Sigmoid colon (tissue), 6 donors: ENCODE measurements at regions not wholly inside any gene's neighbourhood (a gene's known extent, or its start where the extent isn't known, plus 50 kb on each side); places are given as distances from the start of the nearest gene placed in this dataset.
"Not testable (repeated sequence)": the region's sequence is repeated elsewhere in the genome, so short reads cannot be mapped to it uniquely, and the experiment has no call there.

Experiments used
- DNase-seq: peaks from one replicate; pipeline ENCODE4 v3.0.0-alpha.2; 2019
- H3K27ac ChIP-seq, 4 donors: fragments of 200-600 bp; sonication (generic); one replicate each; pipeline ENCODE4 v1.5.1; 2016 to 2019; ENCODE audit warnings: mild to moderate bottlenecking in 1 of 4
- H3K27me3 ChIP-seq, 3 donors: fragments of 200-600 bp; sonication (generic); one replicate each; pipeline ENCODE4 v1.5.1; 2019; ENCODE audit warnings: mild to moderate bottlenecking in 1 of 3
- H3K36me3 ChIP-seq, 4 donors: fragments of 200-600 bp; sonication (generic); one replicate each; pipeline ENCODE4 v1.5.1; 2016 to 2019
- H3K4me1 ChIP-seq, 4 donors: fragments of 200-600 bp; sonication (generic); one replicate each; pipeline ENCODE4 v1.5.1; 2017 to 2019
- H3K4me3 ChIP-seq, 4 donors: fragments of 200-600 bp; sonication (generic); one replicate each; pipeline ENCODE4 v1.5.1; 2017 to 2019; ENCODE audit warnings: mild to moderate bottlenecking in 2 of 4, moderate library complexity in 1 of 4
- H3K9me3 ChIP-seq, 4 donors: fragments of 200-600 bp in 3 of 4; sonication (generic) in 3 of 4; one replicate each; pipeline versions ENCODE4 v1.5.1 to v1.6.1; 2013 to 2019
- CTCF ChIP-seq, 4 experiments: fragments of 450-650 bp in 3 of 4; fragments of 200-600 bp in 1 of 4; IDR thresholded peaks; one replicate each; pipeline ENCODE4 v1.5.1; 2016 to 2019; ENCODE audit warnings: antibody characterized with exemption in 4 of 4, mild to moderate bottlenecking in 3 of 4, moderate library complexity in 2 of 4
- EP300 ChIP-seq, 4 donors: sonication (generic); formaldehyde crosslinking; IDR thresholded peaks; one replicate each; pipeline ENCODE4 v1.6.1; 2017; ENCODE audit warnings: antibody characterized with exemption in 4 of 4
- POLR2A ChIP-seq, 2 donors: fragments of 450-650 bp; IDR thresholded peaks; one replicate each; pipeline ENCODE4 v1.6.1; 2016; ENCODE audit warnings: antibody characterized with exemption in 2 of 2, mild to moderate bottlenecking in 2 of 2, moderate library complexity in 2 of 2
- POLR2AphosphoS5 ChIP-seq, 4 donors: sonication (generic); formaldehyde crosslinking; IDR thresholded peaks; one replicate each; pipeline ENCODE4 v1.6.1; 2017; ENCODE audit warnings: antibody characterized with exemption in 4 of 4
- WGBS, 2 donors: extraction: QIAGEN DNeasy Blood & Tissue Kit; methylation state at CpG; one replicate each; pipeline ENCODE4 v1.1.7; 2013; 5-methylcytosine and 5-hydroxymethylcytosine counted together
- intact Hi-C: fragments of 100-400 bp; cut with DNase I; formaldehyde crosslinking; loops from one replicate; pipeline ENCODE4 v1.15.1; 2023
- donor health status: healthy with polysubstance abuse.
- donor health status: healthy.

- no peaks in the 10 kb centered on the region for H3K36me3 ChIP-seq
- WGBS, 2 donors: 72 to 87% methylated on average over 1 of the region's 1 CpG
- H3K9me3 ChIP-seq: no peaks in the 10 kb centered on the region
- intact Hi-C loops: no loop called here
- H3K27ac ChIP-seq: no peak overlapping the region
- TF ChIP-seq POLR2A (IDR thresholded peaks at IDR 0.05): no peak
- TF ChIP-seq POLR2AphosphoS5 (IDR thresholded peaks at IDR 0.05): no peak
- no peak for TF ChIP-seq CTCF (IDR thresholded peaks at IDR 0.05)
- no peak for TF ChIP-seq EP300 (IDR thresholded peaks at IDR 0.05)
- no peak overlapping the region for H3K4me3 ChIP-seq
- DNase-seq: no peak
- no peaks in the 10 kb centered on the region for H3K4me1 ChIP-seq
- H3K27me3 ChIP-seq: no peaks in the 10 kb centered on the region
Observed at GRCh38 chr6:121726596-121726995, 291.1 kb downstream of the GJA1 start.

DNA sequence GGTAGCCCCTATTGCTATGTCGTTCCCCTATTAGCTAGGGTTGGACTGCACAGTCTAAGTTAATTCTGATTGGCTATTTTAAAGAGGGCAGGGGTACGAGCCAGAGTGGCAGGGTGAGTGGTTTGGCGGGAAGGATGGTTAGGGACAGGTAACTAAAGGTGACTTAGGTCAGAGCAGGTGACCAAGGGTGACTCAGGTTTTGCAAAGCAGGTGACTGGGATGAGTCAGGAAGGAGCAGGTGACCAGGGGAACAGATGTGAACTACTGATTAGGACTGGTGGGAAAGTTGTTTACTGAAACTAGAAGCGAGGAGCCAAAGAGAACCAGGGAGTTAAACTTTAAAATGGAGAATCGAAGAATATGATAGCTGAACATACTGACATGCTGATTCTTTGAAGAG, 295.2 kb downstream of the GJA1 start:
- no peaks in the 10 kb centered on the region for H3K36me3 ChIP-seq
- 87 to 91% methylated on average over 5 of the region's 5 CpGs for WGBS, 2 donors
- H3K27ac ChIP-seq: no peak overlapping the region
- no peak for DNase-seq
- intact Hi-C loops: no loop called here
- no peaks in the 10 kb centered on the region for H3K4me1 ChIP-seq
- no peaks in the 10 kb centered on the region for H3K27me3 ChIP-seq
- H3K4me3 ChIP-seq: no peak overlapping the region
- H3K9me3 ChIP-seq: no peaks in the 10 kb centered on the region
- TF ChIP-seq POLR2AphosphoS5 (IDR thresholded peaks at IDR 0.05) (no peak), EP300 (IDR thresholded peaks at IDR 0.05) (no peak), CTCF (IDR thresholded peaks at IDR 0.05) (no peak), POLR2A (IDR thresholded peaks at IDR 0.05) (no peak)

DNA sequence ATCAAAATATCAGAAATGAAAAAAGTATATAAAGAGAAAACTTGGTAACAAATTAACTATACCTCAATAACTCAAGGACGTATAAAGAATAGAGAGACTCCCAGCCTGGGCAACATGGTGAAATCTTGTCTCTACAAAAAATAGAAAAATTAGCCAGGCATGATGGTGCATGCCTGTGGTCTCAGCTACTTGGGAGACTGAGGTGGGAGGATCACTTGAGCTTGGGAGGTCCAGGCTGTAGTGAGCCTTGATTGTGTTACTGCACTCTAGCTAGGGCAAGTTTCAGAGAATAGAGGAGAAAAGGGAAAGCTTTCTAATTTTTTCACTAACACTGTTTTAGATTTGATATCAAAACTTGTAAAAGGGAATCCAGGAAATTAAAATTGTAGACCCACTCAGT, 295.9 kb downstream of the GJA1 start:
- no peaks in the 10 kb centered on the region for H3K36me3 ChIP-seq
- TF ChIP-seq POLR2AphosphoS5 (IDR thresholded peaks at IDR 0.05): no peak
- no peak for TF ChIP-seq POLR2A (IDR thresholded peaks at IDR 0.05)
- no peak overlapping the region for H3K27ac ChIP-seq
- no peaks in the 10 kb centered on the region for H3K27me3 ChIP-seq
- no peaks in the 10 kb centered on the region for H3K9me3 ChIP-seq
- 85 to 92% methylated on average over 1 of the region's 1 CpG for WGBS, 2 donors
- H3K4me1 ChIP-seq: no peaks in the 10 kb centered on the region
- intact Hi-C loops: no loop called here
- H3K4me3 ChIP-seq: no peak overlapping the region
- DNase-seq: no peak

- TF ChIP-seq POLR2A (IDR thresholded peaks at IDR 0.05) (no peak), POLR2AphosphoS5 (IDR thresholded peaks at IDR 0.05) (no peak), CTCF (IDR thresholded peaks at IDR 0.05) (no peak), EP300 (IDR thresholded peaks at IDR 0.05) (no peak)
- Histone ChIP-seq H3K27me3 (no peaks in the 10 kb centered on the region), H3K4me3 (no peak overlapping the region), H3K27ac (no peak overlapping the region), H3K9me3 (no peaks in the 10 kb centered on the region), H3K36me3 (no peaks in the 10 kb centered on the region), H3K4me1 (no peaks in the 10 kb centered on the region)
- intact Hi-C loops: no loop called here
- DNase-seq: no peak
- WGBS, 2 donors: 29 to 82% methylated on average over 1 of the region's 1 CpG
Observed at GRCh38 chr6:121732641-121733040, 297.2 kb downstream of the GJA1 start.

DNA sequence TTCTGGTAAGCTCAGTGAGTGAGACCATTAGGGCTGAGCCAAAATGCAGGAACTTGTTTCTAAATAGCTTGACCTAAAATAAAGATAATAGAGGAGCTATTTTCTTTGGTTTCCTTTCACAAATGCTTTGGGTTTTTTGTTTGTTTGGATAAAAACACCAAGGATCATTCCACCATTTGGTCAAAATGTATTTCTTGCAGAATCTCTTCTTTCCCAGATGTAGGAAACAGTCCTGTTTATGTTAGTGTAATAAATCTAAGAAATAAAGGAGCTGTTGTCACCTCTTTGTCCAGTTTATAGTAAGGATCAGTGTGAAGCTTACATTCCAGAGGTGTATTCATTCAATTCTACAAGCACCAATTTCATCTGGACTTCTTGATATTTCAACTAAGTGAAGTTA, 297.8 kb downstream of the GJA1 start:
- no peak for DNase-seq
- H3K9me3 ChIP-seq: no peaks in the 10 kb centered on the region
- TF ChIP-seq POLR2A (IDR thresholded peaks at IDR 0.05) (no peak), EP300 (IDR thresholded peaks at IDR 0.05) (no peak), POLR2AphosphoS5 (IDR thresholded peaks at IDR 0.05) (no peak), CTCF (IDR thresholded peaks at IDR 0.05) (no peak)
- H3K36me3 ChIP-seq: no peaks in the 10 kb centered on the region
- intact Hi-C loops: no loop called here
- H3K27me3 ChIP-seq: no peaks in the 10 kb centered on the region
- H3K4me3 ChIP-seq: no peak overlapping the region
- no peaks in the 10 kb centered on the region for H3K4me1 ChIP-seq
- no peak overlapping the region for H3K27ac ChIP-seq

DNA sequence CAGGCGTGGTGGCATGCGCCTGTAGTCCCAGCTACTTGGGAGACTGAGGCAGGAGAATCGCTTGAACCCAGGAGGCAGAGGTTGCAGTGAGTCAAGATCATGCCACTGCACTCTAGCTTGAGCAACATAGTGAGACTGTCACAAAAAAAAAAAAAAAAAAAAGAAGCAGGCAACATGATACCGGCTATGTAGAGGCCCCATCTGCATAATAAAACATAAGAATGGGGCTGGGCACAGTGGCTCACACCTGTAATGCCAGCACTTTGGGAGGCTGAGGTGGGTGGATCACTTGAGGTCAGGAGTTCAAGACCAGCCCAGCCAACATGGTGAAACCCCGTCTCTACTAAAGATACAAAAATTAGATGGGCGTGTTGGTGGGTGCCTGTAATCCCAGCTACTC, 304.7 kb downstream of the GJA1 start:
- H3K4me1 ChIP-seq, intact Hi-C loops, DNase-seq, H3K27me3 ChIP-seq, H3K27ac ChIP-seq, H3K4me3 ChIP-seq, H3K9me3 ChIP-seq, H3K36me3 ChIP-seq: not testable (repeated sequence)
- WGBS, 2 donors: 89 to 91% methylated on average over 6 of the region's 6 CpGs
